HepG2 (cell line): ENCODE measurements at regions not wholly inside any gene's neighbourhood (a gene's known extent, or its start where the extent isn't known, plus 50 kb on each side); places are given as distances from the start of the nearest gene placed in this dataset.
A peak's percentile ranks its signal among the peaks of the same experiment; 100 is the strongest.

Experiments
- DMAP1 ChIP-seq: IDR thresholded peaks from 2 replicates; pipeline ENCODE4 v1.6.1; 2016
- JUND ChIP-seq: sonication (generic); formaldehyde crosslinking; IDR thresholded peaks from 2 replicates; pipeline ENCODE4 v1.8.0; 2022; ENCODE audit warnings: mild to moderate bottlenecking, missing genetic modification reagents
- MED1 ChIP-seq: sonication (generic); formaldehyde crosslinking; IDR thresholded peaks from 2 replicates; pipeline ENCODE4 v1.4.0; 2020; ENCODE audit warnings: missing genetic modification reagents
- MXI1 ChIP-seq: IDR thresholded peaks from 3 replicates; pipeline ENCODE4 v1.6.1; 2012; ENCODE audit warnings: low read depth, low read length, inconsistent platforms, borderline replicate concordance
- NR2C2 ChIP-seq: sonication (generic); formaldehyde crosslinking; IDR thresholded peaks from 2 replicates; pipeline ENCODE4 v1.4.0; 2020; ENCODE audit warnings: missing genetic modification reagents, mild to moderate bottlenecking, moderate library complexity, borderline replicate concordance
- ZNF234 ChIP-seq: sonication (generic); formaldehyde crosslinking; conservative IDR thresholded peaks from 2 replicates; pipeline ENCODE4 v1.5.1; 2020; ENCODE audit warnings: mild to moderate bottlenecking, missing genetic modification reagents
- ZNF431 ChIP-seq: sonication (generic); formaldehyde crosslinking; IDR thresholded peaks from 2 replicates; pipeline ENCODE4 v1.9.0; 2022; ENCODE audit warnings: missing genetic modification reagents, low read depth, mild to moderate bottlenecking, borderline replicate concordance
- ZNF556 ChIP-seq: sonication (generic); formaldehyde crosslinking; IDR thresholded peaks from 2 replicates; pipeline ENCODE4 v1.4.0; 2020; ENCODE audit warnings: mild to moderate bottlenecking, missing genetic modification reagents, borderline replicate concordance
- ZNF607 ChIP-seq: sonication (generic); formaldehyde crosslinking; IDR thresholded peaks from 2 replicates; pipeline ENCODE4 v1.5.1; 2020; ENCODE audit warnings: missing genetic modification reagents, mild to moderate bottlenecking, borderline replicate concordance
- ZNF674 ChIP-seq: sonication (generic); formaldehyde crosslinking; IDR thresholded peaks from 2 replicates; pipeline ENCODE4 v1.5.0; 2020; ENCODE audit warnings: low read depth, mild to moderate bottlenecking, missing genetic modification reagents
- ZNF800 ChIP-seq: sonication (generic); formaldehyde crosslinking; IDR thresholded peaks from 2 replicates; pipeline ENCODE4 v1.4.0; 2020; ENCODE audit warnings: missing genetic modification reagents
- TF ChIP-seq, protein P1 (sequence below): sonication (generic); formaldehyde crosslinking; IDR thresholded peaks from 2 replicates; pipeline ENCODE4 v1.5.0; 2020; ENCODE audit warnings: mild to moderate bottlenecking, missing genetic modification reagents, borderline replicate concordance
- TF ChIP-seq, protein P2 (sequence below): sonication (generic); formaldehyde crosslinking; IDR thresholded peaks from 2 replicates; pipeline ENCODE4 v1.8.0; 2022; ENCODE audit warnings: mild to moderate bottlenecking, missing genetic modification reagents, borderline replicate concordance
- TF ChIP-seq, protein P3 (sequence below): sonication (generic); formaldehyde crosslinking; IDR thresholded peaks from 2 replicates; pipeline ENCODE4 v1.5.0; 2020; ENCODE audit warnings: mild to moderate bottlenecking, missing genetic modification reagents
- TF ChIP-seq, protein P4 (sequence below): sonication (generic); formaldehyde crosslinking; IDR thresholded peaks from 2 replicates; pipeline ENCODE4 v1.4.0; 2020; ENCODE audit warnings: missing genetic modification reagents, mild to moderate bottlenecking, borderline replicate concordance

DNA sequence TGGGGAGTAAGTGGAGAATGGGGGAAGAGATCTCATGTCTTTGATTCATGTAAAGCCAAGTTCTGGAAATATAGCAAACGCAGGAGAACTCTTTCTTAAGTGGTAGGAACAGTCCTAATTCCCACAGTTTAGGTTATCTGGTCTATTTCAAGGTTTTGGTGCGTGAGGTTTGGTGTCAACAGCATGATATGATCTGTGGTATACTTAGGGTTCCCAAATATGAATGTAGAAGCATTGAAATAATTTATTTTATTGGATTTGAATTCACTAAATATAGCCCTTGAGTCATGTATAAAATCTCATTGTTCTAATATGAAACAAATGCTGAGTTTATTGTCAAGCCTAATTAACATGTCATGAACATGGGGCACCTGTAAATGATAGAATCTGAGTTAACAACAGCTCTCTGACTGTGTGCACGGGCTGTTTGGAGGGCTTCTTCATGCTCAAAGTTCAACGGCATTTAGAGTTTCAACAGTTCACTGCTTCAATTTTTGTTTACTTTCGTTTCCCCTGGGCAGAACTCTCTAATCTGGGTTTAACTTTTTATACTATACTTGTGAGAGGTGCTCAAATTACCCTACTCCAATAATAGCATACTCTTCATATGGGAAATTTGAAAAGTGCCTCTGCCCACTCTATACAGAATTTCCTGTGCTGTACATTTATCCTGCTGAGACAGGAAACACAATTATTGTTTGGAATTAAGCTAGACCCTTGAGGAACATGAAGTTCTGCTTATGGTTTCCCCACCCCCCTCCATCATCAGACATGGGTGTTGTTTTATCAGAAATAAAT lies 236.3 kb upstream of the ZNF217 start (continued):
- TF ChIP-seq, protein P1, sequence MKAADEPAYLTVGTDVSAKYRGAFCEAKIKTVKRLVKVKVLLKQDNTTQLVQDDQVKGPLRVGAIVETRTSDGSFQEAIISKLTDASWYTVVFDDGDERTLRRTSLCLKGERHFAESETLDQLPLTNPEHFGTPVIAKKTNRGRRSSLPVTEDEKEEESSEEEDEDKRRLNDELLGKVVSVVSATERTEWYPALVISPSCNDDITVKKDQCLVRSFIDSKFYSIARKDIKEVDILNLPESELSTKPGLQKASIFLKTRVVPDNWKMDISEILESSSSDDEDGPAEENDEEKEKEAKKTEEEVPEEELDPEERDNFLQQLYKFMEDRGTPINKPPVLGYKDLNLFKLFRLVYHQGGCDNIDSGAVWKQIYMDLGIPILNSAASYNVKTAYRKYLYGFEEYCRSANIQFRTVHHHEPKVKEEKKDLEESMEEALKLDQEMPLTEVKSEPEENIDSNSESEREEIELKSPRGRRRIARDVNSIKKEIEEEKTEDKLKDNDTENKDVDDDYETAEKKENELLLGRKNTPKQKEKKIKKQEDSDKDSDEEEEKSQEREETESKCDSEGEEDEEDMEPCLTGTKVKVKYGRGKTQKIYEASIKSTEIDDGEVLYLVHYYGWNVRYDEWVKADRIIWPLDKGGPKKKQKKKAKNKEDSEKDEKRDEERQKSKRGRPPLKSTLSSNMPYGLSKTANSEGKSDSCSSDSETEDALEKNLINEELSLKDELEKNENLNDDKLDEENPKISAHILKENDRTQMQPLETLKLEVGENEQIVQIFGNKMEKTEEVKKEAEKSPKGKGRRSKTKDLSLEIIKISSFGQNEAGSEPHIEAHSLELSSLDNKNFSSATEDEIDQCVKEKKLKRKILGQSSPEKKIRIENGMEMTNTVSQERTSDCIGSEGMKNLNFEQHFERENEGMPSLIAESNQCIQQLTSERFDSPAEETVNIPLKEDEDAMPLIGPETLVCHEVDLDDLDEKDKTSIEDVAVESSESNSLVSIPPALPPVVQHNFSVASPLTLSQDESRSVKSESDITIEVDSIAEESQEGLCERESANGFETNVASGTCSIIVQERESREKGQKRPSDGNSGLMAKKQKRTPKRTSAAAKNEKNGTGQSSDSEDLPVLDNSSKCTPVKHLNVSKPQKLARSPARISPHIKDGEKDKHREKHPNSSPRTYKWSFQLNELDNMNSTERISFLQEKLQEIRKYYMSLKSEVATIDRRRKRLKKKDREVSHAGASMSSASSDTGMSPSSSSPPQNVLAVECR (CRISPR knock-in tag): peak; percentile 28; the same call in 1 of the 2 replicates
- TF ChIP-seq, protein P2, sequence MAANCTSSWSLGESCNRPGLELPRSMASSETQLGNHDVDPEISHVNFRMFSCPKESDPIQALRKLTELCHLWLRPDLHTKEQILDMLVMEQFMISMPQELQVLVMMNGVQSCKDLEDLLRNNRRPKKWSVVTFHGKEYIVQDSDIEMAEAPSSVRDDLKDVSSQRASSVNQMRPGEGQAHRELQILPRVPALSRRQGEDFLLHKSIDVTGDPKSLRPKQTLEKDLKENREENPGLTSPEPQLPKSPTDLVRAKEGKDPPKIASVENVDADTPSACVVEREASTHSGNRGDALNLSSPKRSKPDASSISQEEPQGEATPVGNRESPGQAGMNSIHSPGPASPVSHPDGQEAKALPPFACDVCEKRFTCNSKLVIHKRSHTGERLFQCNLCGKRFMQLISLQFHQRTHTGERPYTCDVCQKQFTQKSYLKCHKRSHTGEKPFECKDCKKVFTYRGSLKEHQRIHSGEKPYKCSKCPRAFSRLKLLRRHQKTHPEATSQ (CRISPR knock-in tag): no peak
- TF ChIP-seq JUND (CRISPR knock-in tag) (no peak), ZNF431 (no peak), ZNF800 (0 out of 2 replicates have a peak, but pooled peaks have one; percentile 10), ZNF607 (no peak), ZNF556 (no peak), ZNF674 (CRISPR knock-in tag) (no peak), ZNF234 (CRISPR knock-in tag) (no peak), MXI1 (no peak; the same call in 2 of the 3 replicates), NR2C2 (no peak), DMAP1 (CRISPR knock-in tag) (0 out of 2 replicates have a peak, but pooled peaks have one; percentile 37), MED1 (CRISPR knock-in tag) (peak; percentile 78)
- TF ChIP-seq, protein P3, sequence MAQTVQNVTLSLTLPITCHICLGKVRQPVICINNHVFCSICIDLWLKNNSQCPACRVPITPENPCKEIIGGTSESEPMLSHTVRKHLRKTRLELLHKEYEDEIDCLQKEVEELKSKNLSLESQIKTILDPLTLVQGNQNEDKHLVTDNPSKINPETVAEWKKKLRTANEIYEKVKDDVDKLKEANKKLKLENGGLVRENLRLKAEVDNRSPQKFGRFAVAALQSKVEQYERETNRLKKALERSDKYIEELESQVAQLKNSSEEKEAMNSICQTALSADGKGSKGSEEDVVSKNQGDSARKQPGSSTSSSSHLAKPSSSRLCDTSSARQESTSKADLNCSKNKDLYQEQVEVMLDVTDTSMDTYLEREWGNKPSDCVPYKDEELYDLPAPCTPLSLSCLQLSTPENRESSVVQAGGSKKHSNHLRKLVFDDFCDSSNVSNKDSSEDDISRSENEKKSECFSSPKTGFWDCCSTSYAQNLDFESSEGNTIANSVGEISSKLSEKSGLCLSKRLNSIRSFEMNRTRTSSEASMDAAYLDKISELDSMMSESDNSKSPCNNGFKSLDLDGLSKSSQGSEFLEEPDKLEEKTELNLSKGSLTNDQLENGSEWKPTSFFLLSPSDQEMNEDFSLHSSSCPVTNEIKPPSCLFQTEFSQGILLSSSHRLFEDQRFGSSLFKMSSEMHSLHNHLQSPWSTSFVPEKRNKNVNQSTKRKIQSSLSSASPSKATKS (CRISPR knock-in tag): no peak
- TF ChIP-seq, protein P4, sequence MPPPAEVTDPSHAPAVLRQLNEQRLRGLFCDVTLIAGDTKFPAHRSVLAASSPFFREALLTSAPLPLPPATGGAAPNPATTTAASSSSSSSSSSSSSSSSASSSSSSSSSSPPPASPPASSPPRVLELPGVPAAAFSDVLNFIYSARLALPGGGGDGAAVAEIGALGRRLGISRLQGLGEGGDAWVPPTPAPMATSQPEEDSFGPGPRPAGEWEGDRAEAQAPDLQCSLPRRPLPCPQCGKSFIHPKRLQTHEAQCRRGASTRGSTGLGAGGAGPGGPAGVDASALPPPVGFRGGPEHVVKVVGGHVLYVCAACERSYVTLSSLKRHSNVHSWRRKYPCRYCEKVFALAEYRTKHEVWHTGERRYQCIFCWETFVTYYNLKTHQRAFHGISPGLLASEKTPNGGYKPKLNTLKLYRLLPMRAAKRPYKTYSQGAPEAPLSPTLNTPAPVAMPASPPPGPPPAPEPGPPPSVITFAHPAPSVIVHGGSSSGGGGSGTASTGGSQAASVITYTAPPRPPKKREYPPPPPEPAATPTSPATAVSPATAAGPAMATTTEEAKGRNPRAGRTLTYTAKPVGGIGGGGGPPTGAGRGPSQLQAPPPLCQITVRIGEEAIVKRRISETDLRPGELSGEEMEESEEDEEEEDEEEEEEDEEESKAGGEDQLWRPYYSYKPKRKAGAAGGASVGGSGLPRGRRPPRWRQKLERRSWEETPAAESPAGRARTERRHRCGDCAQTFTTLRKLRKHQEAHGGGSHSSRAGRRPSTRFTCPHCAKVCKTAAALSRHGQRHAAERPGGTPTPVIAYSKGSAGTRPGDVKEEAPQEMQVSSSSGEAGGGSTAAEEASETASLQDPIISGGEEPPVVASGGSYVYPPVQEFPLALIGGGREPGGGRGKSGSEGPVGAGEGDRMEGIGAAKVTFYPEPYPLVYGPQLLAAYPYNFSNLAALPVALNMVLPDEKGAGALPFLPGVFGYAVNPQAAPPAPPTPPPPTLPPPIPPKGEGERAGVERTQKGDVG (CRISPR knock-in tag): no peak
